ENCODE measurements at regions not wholly inside any gene's neighbourhood (a gene's known extent, or its start where the extent isn't known, plus 50 kb on each side); places are given as distances from the start of the nearest gene placed in this dataset.

DNA sequence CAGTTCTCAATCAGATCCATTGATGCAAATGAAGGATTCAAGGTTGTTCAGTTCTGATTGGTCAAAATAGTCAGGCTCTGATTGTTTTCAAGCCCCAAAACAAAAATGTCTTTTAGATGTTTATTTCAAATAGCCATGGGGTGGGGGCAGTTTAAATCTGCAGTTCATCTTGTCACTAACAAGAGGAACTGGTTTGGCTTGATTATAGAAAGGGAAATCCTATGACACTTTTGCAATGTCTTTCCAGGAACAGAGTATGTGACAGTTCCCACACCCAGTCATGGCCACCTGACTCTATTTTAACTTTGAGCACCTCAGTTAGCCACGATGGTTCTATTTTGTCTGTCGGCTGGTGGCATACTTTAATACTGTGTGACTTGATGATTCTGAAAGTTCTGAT, 1544.1 kb downstream of the PLA2G4A start:
- Mint-ChIP-seq H3K36me3 (no peaks in the 10 kb centered on the region), H3K4me3 (no peak overlapping the region), H3K27me3 (no peaks in the 10 kb centered on the region), H3K27ac (no peak overlapping the region), H3K9me3 (no peaks in the 10 kb centered on the region), H3K4me1 (no peaks in the 10 kb centered on the region)

DNA sequence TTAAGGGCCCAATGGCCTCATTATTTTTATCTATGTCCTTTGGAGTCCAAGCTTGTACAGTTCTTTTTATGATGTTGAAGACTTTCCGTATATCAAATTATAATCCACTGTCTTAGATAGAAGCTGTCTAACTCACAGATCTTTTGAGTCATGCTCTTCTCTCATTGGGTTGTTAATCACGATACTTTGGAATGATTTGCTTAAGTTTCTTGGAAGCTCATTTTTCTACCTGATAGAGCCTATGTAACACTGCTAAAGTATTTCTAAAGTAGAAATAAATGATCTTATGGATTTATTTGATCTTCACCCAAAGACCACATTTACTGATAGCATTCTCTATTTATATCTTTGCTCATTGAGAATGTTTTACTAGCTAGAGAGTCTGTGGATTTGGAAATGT, 1554.1 kb downstream of the PLA2G4A start:
- H3K36me3 Mint-ChIP-seq, result no peaks in the 10 kb centered on the region
- H3K4me1 Mint-ChIP-seq, result no peaks in the 10 kb centered on the region
- no peak overlapping the region for H3K4me3 Mint-ChIP-seq
- peaks cover 5% of the 10 kb centered on the region for H3K9me3 Mint-ChIP-seq
- no peak overlapping the region for H3K27ac Mint-ChIP-seq
- no peaks in the 10 kb centered on the region for H3K27me3 Mint-ChIP-seq

DNA sequence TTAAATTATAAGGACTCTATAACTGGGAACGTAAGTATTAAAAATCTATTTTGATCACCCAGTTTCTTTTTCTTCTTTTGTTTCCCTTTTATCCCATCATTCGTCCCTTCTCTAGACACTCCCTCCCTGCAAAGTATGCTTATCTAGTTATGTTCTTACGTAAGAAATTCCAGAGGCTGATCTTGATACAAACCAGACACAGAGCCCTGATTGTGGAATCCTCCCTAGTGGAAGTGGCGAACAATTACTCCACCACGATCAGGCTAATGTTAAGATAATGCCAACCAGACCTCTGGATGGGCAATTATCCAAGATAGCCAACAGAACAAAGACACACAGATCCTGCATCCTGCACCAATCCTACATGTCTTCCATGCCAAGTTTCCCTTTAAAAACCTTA, 1557.4 kb downstream of the PLA2G4A start:
- no peaks in the 10 kb centered on the region for H3K9me3 Mint-ChIP-seq
- no peak overlapping the region for H3K27ac Mint-ChIP-seq
- no peaks in the 10 kb centered on the region for H3K27me3 Mint-ChIP-seq
- no peaks in the 10 kb centered on the region for H3K36me3 Mint-ChIP-seq
- no peak overlapping the region for H3K4me3 Mint-ChIP-seq
- no peaks in the 10 kb centered on the region for H3K4me1 Mint-ChIP-seq

DNA sequence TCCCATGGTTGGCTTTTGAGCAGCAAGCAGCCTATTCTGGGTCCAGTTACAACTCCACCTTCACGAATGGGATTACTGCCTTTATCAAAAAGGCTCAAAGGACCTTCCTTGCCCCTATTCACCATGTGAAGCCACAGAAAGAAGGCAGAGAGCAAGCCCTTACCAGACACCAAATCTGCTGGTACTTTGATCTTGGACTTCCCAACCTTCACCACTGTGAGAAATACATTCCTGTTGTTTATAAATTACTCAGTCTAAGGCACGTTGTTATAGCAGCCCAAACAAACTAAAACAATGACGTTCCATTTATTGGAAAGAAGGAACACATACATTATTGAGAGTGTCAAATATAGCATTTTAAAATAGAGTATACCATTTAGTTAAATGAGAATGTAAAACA, 1557.9 kb downstream of the PLA2G4A start:
- H3K9me3 Mint-ChIP-seq, result no peaks in the 10 kb centered on the region
- H3K27me3 Mint-ChIP-seq, result no peaks in the 10 kb centered on the region
- H3K4me1 Mint-ChIP-seq, result no peaks in the 10 kb centered on the region
- no peak overlapping the region for H3K4me3 Mint-ChIP-seq
- no peaks in the 10 kb centered on the region for H3K36me3 Mint-ChIP-seq
- no peak overlapping the region for H3K27ac Mint-ChIP-seq

DNA sequence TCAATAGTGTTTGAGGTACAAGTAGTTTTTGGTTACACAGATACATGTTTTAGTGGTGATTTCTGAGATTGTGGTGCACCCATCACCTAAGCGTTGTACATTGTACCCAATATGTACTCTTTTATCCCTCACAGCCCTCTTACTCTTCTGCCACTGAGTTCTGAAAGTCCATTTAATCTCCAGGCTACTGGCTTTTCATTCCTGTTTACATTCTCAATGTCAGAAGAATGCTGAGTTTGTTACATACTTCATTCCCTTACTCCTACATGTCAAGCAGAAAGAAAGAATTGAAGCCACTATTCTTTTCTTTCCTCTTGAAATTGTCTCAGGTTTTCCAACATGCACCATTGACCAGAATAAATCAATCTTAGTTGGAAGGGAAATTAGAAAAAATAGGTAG, 1565.9 kb downstream of the PLA2G4A start:
- Mint-ChIP-seq H3K9me3 (peaks cover 13% of the 10 kb centered on the region), H3K4me3 (no peak overlapping the region), H3K27ac (no peak overlapping the region), H3K4me1 (no peaks in the 10 kb centered on the region), H3K27me3 (no peaks in the 10 kb centered on the region), H3K36me3 (no peaks in the 10 kb centered on the region)

DNA sequence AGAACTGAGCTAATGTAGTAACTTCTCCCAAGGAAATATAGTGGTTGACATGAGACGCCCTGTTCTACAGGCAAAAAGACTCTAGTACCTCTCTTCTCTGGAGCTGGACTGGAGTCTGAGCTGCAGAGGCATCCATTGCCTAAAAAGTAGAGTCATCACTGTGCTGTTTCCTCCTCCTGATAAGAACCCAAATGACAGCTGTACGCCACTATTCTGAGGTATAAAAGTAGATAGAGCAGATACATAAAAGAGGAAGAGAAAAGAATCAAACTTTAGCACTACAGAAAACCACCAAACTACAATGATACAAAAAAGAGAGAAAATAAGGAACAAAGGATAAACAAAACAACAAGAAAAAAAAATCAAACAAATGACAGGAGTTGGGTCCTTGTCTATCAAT, 1568.8 kb downstream of the PLA2G4A start:
- peaks cover 18% of the 10 kb centered on the region for H3K9me3 Mint-ChIP-seq
- no peaks in the 10 kb centered on the region for H3K4me1 Mint-ChIP-seq
- no peak overlapping the region for H3K4me3 Mint-ChIP-seq
- H3K27ac Mint-ChIP-seq, result no peak overlapping the region
- H3K36me3 Mint-ChIP-seq, result no peaks in the 10 kb centered on the region
- H3K27me3 Mint-ChIP-seq, result no peaks in the 10 kb centered on the region

DNA sequence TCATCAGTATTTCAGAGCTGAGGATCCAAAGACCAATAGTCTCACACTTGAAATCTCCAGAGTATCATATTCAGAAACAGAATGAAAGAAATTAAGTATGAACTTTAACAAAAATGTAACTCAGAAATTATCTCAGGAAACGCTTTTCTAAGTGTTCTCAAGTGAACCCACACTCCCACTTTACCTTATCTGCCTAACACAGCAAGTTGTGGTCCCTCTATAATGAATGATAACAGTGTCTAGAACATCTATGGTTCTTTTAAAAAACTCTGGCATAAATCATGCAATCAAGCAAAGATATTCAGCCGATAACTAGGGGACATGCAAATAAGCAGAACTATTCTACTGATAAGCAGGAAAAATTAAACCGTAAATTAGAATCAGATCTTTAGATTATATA, 1574.2 kb downstream of the PLA2G4A start:
- peaks cover 11% of the 10 kb centered on the region for H3K9me3 Mint-ChIP-seq
- no peak overlapping the region for H3K27ac Mint-ChIP-seq
- no peak overlapping the region for H3K4me3 Mint-ChIP-seq
- no peaks in the 10 kb centered on the region for H3K27me3 Mint-ChIP-seq
- H3K36me3 Mint-ChIP-seq, result no peaks in the 10 kb centered on the region
- H3K4me1 Mint-ChIP-seq, result no peaks in the 10 kb centered on the region

DNA sequence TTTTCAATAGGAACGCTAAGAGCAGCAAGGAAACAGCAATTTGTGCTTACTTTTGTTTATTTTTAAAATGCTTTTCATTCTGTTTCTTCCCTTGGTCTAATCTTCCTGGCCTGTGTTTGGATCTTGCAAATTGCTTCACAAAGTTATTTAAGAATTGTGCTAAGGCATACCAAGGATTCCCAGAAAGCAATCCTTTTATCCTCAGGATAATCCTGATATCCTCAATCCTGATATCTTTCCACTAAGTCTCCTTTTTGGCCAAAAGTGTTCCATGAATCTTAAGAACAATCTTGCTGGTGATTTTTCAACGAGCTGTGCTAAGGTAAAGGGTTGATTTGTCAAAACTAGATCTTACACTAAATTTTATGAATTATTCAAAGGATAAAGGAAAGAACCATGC, 1577.9 kb downstream of the PLA2G4A start:
- Mint-ChIP-seq H3K4me1 (no peaks in the 10 kb centered on the region), H3K9me3 (no peaks in the 10 kb centered on the region), H3K4me3 (no peak overlapping the region), H3K27me3 (no peaks in the 10 kb centered on the region), H3K27ac (no peak overlapping the region), H3K36me3 (no peaks in the 10 kb centered on the region)

DNA sequence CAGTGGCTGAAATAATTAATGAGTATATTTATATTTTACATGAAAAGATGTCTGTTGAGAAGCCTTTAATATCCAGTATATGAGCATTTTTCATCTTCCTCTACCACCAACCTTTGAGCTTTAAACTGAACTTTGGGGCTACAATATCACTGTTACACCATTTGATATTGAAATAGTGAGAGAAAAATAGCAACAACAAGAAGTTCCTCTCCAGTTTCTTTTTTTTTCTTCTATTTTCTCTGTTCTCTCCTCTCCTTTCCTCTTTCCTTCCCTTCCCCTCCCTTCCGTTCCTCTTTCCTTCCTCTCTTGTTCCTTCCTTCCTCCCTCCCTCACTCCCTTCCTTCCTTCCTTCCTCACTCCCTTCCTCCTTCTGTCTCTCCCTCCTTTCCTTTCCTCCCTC, 1591.4 kb downstream of the PLA2G4A start:
- Mint-ChIP-seq H3K27ac (peak overlapping the region; percentile 65), H3K27me3 (no peaks in the 10 kb centered on the region), H3K4me1 (no peaks in the 10 kb centered on the region), H3K36me3 (no peaks in the 10 kb centered on the region), H3K4me3 (no peak overlapping the region), H3K9me3 (peaks cover 4% of the 10 kb centered on the region)

DNA sequence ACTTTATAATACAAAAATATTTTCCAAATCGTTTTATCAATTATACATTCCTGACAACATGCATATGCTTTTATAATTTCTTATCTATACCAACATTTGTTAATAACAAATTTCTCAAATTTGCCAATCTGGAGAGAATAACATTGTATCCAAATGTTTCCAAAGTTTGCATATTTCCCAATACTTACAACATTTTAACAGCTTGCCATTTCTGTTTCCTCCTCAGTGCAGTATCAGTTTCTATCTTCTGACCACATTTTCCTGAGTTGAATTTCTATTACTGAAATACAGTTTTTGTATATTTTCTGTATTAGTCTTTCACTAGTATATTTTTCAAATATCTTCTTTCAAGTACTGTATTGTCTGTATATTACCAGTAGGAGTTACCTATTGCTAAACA, 1594.3 kb downstream of the PLA2G4A start:
- Mint-ChIP-seq H3K27me3 (no peaks in the 10 kb centered on the region), H3K27ac (no peak overlapping the region), H3K4me3 (no peak overlapping the region), H3K9me3 (no peaks in the 10 kb centered on the region), H3K36me3 (no peaks in the 10 kb centered on the region), H3K4me1 (no peaks in the 10 kb centered on the region)

DNA sequence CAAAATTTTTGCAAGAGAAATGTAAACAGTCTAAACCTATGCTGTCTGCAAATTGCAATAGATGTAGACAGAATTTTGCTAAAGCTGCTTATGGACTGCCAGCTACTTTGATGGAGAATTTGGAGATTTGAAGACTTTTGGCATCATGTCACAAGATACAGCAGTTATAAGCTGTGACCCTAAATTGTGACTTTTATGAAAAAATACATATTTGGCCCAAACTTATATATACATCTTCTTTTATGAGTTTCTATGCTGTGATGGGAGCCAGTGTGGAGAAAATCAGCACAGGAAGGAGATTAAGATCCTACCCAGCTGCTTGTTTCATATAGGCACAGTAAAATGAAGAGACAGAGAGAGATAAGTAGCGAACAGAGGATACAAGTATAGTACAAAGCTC, 1595.4 kb downstream of the PLA2G4A start:
- Mint-ChIP-seq H3K36me3 (no peaks in the 10 kb centered on the region), H3K9me3 (no peaks in the 10 kb centered on the region), H3K4me1 (no peaks in the 10 kb centered on the region), H3K27me3 (no peaks in the 10 kb centered on the region), H3K4me3 (no peak overlapping the region), H3K27ac (no peak overlapping the region)

DNA sequence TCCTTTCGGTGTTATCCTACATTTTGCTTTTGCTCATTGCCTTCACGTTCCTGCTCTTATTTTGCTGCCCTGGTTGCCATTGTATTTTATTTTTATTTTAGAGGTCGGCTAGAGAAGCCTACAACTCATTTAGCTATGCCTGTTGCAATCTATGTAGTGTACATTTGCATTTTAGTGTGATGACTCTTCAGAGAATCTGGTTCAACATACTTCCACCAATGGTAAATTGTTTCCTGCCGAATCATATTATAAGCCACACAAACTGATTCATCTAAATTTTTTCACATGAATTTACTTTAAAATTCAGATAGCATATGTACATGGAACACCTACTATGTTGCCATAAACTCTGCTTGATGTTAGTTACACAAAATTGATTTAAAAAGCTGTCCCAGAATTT, 1596.9 kb downstream of the PLA2G4A start:
- Mint-ChIP-seq H3K4me3 (no peak overlapping the region), H3K4me1 (no peaks in the 10 kb centered on the region), H3K36me3 (no peaks in the 10 kb centered on the region), H3K9me3 (peaks cover 5% of the 10 kb centered on the region), H3K27ac (no peak overlapping the region), H3K27me3 (no peaks in the 10 kb centered on the region)

DNA sequence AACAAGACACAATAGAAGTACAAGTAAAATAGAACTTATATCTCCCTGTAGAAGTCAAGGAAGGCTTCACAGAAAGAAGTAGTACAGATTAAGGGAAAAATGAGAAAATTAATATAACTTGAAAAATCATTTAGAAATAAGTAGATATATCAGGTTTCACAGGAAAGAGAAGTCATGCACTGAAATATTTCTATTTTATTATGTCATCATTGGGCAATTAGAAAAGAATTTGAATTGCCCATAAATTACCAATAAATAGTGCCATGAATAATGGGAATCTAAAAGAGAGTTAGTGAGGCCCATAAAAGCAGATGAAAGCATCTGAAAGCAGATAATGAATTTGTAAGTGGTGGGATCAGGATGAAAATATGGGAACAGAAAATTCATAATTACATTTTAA, 1597.8 kb downstream of the PLA2G4A start:
- Mint-ChIP-seq H3K27me3 (no peaks in the 10 kb centered on the region), H3K4me1 (no peaks in the 10 kb centered on the region), H3K36me3 (no peaks in the 10 kb centered on the region)

DNA sequence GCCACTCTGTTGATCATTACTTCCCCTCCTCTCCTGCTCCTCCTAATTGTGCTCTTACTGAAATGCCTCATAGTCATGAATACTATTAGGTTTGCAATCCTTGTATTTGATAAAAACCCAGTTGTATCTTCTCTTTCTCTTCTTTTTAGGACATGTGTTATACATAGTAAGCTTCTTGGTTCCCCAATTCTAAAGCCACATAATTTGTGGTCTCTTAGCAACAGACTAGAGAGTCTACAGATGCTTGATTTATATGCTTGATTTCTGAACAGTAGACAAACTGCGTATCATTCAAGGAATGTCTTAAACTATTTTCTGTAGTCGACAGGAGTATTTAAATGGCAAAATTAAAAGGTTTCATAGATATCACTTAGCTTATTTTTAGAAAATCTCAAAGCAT, 1598.9 kb downstream of the PLA2G4A start:
- Mint-ChIP-seq H3K27ac (no peak overlapping the region), H3K27me3 (no peaks in the 10 kb centered on the region), H3K4me1 (no peaks in the 10 kb centered on the region), H3K4me3 (no peak overlapping the region), H3K36me3 (no peaks in the 10 kb centered on the region), H3K9me3 (peaks cover 5% of the 10 kb centered on the region)

More for the DNA sequence above, 1597.8 kb downstream of the PLA2G4A start:
- Mint-ChIP-seq H3K27ac (no peak overlapping the region), H3K9me3 (peaks cover 5% of the 10 kb centered on the region), H3K4me3 (no peak overlapping the region)

DNA sequence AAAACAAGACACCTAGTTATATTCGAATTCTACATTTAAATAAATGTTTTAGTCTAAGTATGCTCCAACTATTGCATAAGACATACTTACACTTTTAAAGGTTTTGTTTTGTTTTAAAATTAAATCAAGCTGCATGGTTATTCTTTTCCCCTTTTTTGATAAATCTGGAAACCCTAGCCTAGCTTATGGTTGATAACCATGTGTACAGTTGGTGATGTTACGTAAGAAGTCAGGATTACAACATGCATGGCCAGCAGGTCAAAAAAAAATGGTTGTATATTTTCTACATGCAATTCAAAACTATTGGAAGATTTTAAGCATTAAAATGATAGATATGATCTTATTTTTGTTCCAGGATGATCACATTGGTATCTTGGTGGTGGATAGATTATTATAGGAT, 1600.6 kb downstream of the PLA2G4A start:
- Mint-ChIP-seq H3K4me1 (no peaks in the 10 kb centered on the region), H3K9me3 (peaks cover 5% of the 10 kb centered on the region), H3K4me3 (no peak overlapping the region), H3K27ac (no peak overlapping the region), H3K36me3 (no peaks in the 10 kb centered on the region), H3K27me3 (no peaks in the 10 kb centered on the region)

DNA sequence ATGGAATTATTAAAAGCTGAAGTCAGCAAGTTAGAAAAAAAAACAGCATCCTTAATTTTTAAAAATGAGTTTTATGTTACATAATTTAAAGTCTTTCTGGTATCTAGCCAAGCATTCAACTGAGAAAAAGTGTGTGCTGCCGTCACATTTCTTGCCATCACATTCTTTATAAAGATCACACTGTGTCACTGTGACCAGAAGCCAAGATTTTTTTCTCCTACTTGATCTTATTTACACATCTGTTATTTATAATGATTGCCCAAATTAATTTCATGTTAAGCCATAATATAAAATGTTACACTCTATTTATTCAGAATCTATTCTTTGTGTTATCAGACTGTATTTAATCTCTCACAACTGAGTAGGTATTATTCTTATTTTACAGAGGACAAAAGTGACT, 1603.7 kb downstream of the PLA2G4A start:
- no peaks in the 10 kb centered on the region for H3K27me3 Mint-ChIP-seq
- H3K9me3 Mint-ChIP-seq, result peaks cover 5% of the 10 kb centered on the region
- H3K27ac Mint-ChIP-seq, result no peak overlapping the region
- no peaks in the 10 kb centered on the region for H3K36me3 Mint-ChIP-seq
- no peaks in the 10 kb centered on the region for H3K4me1 Mint-ChIP-seq
- no peak overlapping the region for H3K4me3 Mint-ChIP-seq

DNA sequence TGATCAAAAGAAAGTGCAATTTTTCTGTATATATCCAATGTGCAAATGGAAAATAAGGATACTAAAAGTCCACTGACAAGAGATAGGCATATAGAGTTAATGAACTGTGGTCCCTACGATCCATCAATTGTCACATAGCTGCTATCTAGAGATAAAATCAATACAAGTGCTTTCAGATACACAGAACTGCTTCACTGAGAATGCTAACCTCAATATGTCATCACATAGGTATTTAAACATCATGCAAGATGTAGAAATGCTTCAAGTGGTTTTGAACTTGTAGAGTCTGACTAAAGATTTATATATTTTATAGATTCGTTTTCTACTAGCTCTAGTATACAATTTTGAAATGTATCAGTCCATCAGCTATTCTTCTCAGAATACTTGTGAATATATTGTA, 1604.7 kb downstream of the PLA2G4A start:
- Mint-ChIP-seq H3K9me3 (peaks cover 5% of the 10 kb centered on the region), H3K4me1 (no peaks in the 10 kb centered on the region), H3K4me3 (no peak overlapping the region), H3K27ac (no peak overlapping the region), H3K27me3 (no peaks in the 10 kb centered on the region), H3K36me3 (no peaks in the 10 kb centered on the region)

DNA sequence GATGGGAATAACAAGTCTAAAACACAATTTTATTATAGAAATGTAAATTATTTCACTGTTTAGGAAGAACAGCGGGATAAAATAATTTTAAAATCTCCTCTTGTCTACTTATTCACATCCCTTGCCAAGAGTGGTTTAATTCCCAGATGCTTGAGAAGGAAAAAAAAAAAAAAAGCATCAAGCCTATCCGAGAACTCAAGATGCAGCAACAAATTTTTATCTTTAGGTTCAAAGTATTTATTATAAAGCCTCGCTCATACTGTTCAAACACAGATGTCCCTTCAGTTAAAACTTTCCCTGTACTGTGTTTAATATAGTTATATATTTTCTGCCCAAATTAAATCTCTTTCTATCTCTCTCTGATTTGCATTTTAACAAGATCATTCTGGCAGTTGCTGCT, 1615.8 kb downstream of the PLA2G4A start:
- Mint-ChIP-seq H3K36me3 (no peaks in the 10 kb centered on the region), H3K27me3 (no peaks in the 10 kb centered on the region), H3K4me3 (no peak overlapping the region), H3K27ac (no peak overlapping the region), H3K4me1 (no peaks in the 10 kb centered on the region), H3K9me3 (no peaks in the 10 kb centered on the region)
